Colonic mucosa (tissue), 4 donors: ENCODE measurements at regions not wholly inside any gene's neighbourhood (a gene's known extent, or its start where the extent isn't known, plus 50 kb on each side); places are given as distances from the start of the nearest gene placed in this dataset.

Source experiments
- DNase-seq: peaks from one replicate; pipeline ENCODE4 v3.0.0-alpha.2; 2020
- H3K27ac ChIP-seq: fragments of 200-600 bp; one replicate; pipeline ENCODE4 v1.8.0; 2021
- H3K27me3 ChIP-seq: fragments of 200-600 bp; one replicate; pipeline ENCODE4 v1.8.0; 2021
- H3K36me3 ChIP-seq: fragments of 200-600 bp; one replicate; pipeline ENCODE4 v1.8.0; 2021
- H3K4me1 ChIP-seq: fragments of 200-600 bp; one replicate; pipeline ENCODE4 v1.8.0; 2021; ENCODE audit warnings: mild to moderate bottlenecking
- H3K4me3 ChIP-seq: fragments of 200-600 bp; one replicate; pipeline ENCODE4 v1.8.0; 2021
- H3K9ac ChIP-seq, 2 donors: one replicate each; pipeline ENCODE4 v1.7.0; 2013; ENCODE audit warnings: control low read depth in 2 of 2, low read depth in 2 of 2, low read length in 2 of 2
- H3K9me3 ChIP-seq: fragments of 200-600 bp; one replicate; pipeline ENCODE4 v1.8.0; 2021
- CTCF ChIP-seq: fragments of 200-600 bp; IDR thresholded peaks from one replicate; pipeline ENCODE4 v1.8.0; 2022; ENCODE audit warnings: antibody characterized with exemption, mild to moderate bottlenecking
- intact Hi-C: fragments of 100-400 bp; cut with DNase I; formaldehyde crosslinking; loops from one replicate; pipeline ENCODE4 v1.14.1; 2022
- donor health status: healthy.
- donor health status: DM: no; HTN: no; CAD: no.
- donor health status: DM: no; HTN: no; CAD: no.

DNA sequence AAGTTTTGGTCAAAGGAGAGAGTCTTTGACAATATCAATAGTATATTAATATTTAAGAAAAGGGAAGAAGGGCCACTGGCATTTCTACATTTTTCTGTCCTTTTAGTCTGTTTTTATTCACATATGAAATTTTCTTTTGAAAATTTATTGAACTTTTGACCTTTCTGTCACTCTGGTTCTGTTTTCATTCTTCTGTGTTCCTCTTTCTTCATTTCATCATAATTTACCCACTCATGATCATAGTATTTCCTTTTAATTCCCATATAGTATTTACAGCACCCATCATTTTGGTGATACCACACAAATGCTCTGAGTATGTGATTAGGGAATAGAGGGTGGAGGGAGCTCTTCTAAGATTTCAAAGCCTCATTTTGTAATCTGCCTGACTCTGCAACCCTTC is 142.8 kb downstream of the GJA1 start:
- no peak overlapping the region for H3K9ac ChIP-seq
- no peak for DNase-seq
- H3K27ac ChIP-seq = no peak overlapping the region
- no peaks in the 10 kb centered on the region for H3K36me3 ChIP-seq
- H3K4me3 ChIP-seq = no peak overlapping the region
- TF ChIP-seq CTCF = no peak
- intact Hi-C loops = no loop called here
- no peaks in the 10 kb centered on the region for H3K4me1 ChIP-seq
- no peaks in the 10 kb centered on the region for H3K27me3 ChIP-seq
- no peaks in the 10 kb centered on the region for H3K9me3 ChIP-seq

GRCh38 chr6:121579478-121579877 is 144.0 kb downstream of the GJA1 start:
- Histone ChIP-seq H3K9me3 (no peaks in the 10 kb centered on the region), H3K9ac (no peak overlapping the region), H3K27me3 (no peaks in the 10 kb centered on the region), H3K4me1 (no peaks in the 10 kb centered on the region), H3K4me3 (no peak overlapping the region), H3K36me3 (no peaks in the 10 kb centered on the region), H3K27ac (no peak overlapping the region)
- no peak for TF ChIP-seq CTCF
- DNase-seq = no peak
- intact Hi-C loops = no loop called here

DNA sequence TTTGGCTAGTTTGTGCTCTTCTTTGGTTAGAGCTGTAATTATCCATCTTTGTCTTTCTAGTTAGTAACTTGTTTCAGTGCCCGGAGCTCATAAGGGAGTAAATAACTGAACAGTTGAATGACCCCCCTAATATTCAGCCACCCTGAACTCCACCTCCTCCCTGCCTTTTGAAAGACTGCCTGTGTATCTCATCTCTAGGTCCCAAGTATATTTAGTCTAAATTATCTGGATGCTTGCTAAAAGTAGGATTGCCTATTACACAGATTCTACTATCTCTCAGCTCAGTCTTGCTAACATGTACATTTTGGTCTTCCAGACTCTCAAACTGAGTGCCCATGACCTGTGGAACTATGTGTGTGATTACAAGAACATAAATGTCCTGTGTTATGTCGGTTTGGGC is 145.9 kb downstream of the GJA1 start:
- Histone ChIP-seq H3K36me3 (no peaks in the 10 kb centered on the region), H3K27me3 (no peaks in the 10 kb centered on the region), H3K4me1 (no peaks in the 10 kb centered on the region), H3K9ac (no peak overlapping the region), H3K9me3 (no peaks in the 10 kb centered on the region), H3K4me3 (no peak overlapping the region), H3K27ac (no peak overlapping the region)
- no peak for DNase-seq
- no peak for TF ChIP-seq CTCF
- intact Hi-C loops = no loop called here

GRCh38 chr6:121582262-121582661 is 146.8 kb downstream of the GJA1 start:
- intact Hi-C loops = no loop called here
- Histone ChIP-seq H3K36me3 (no peaks in the 10 kb centered on the region), H3K4me3 (no peak overlapping the region), H3K9ac (no peak overlapping the region), H3K27me3 (no peaks in the 10 kb centered on the region), H3K27ac (no peak overlapping the region), H3K4me1 (no peaks in the 10 kb centered on the region), H3K9me3 (no peaks in the 10 kb centered on the region)
- TF ChIP-seq CTCF = no peak
- no peak for DNase-seq

- H3K36me3 ChIP-seq = no peaks in the 10 kb centered on the region
- H3K9ac ChIP-seq = no peak overlapping the region
- H3K9me3 ChIP-seq = no peaks in the 10 kb centered on the region
- DNase-seq = no peak
- no peak for TF ChIP-seq CTCF
- intact Hi-C loops = no loop called here
- no peaks in the 10 kb centered on the region for H3K4me1 ChIP-seq
- H3K27ac ChIP-seq = no peak overlapping the region
- no peaks in the 10 kb centered on the region for H3K27me3 ChIP-seq
- H3K4me3 ChIP-seq = no peak overlapping the region
Measured at GRCh38 chr6:121584586-121585369, 149.3 kb downstream of the GJA1 start.
